Neural cell (in vitro differentiated cells): ENCODE measurements at regions not wholly inside any gene's neighbourhood (a gene's known extent, or its start where the extent isn't known, plus 50 kb on each side); places are given as distances from the start of the nearest gene placed in this dataset.

Experiments used
- H2AFZ ChIP-seq: fragments of 200-600, 300-800 bp; sonication (generic), shearing (Covaris generic); 2 replicates; pipeline ENCODE4 v1.6.0; 2014; ENCODE audit warnings: low read depth, mild to moderate bottlenecking, antibody characterized with exemption, low read length, moderate library complexity
- H3F3A ChIP-seq: fragments of 200-600 bp; shearing (Covaris generic); 2 replicates; pipeline ENCODE4 v1.6.1; 2016; ENCODE audit warnings: mild to moderate bottlenecking, moderate library complexity, mixed read lengths, antibody characterized with exemption, low read length; ENCODE audit not compliant: insufficient read depth, poor library complexity, severe bottlenecking
- H3K27ac ChIP-seq: fragments of 200-600, 300-800 bp; sonication (generic), shearing (Covaris generic); 2 replicates; pipeline ENCODE4 v1.5.1; 2014; ENCODE audit warnings: mild to moderate bottlenecking, low read length, moderate library complexity
- H3K27me3 ChIP-seq: fragments of 300-800, 200-600 bp; sonication (generic), shearing (Covaris generic); 2 replicates; pipeline ENCODE4 v1.6.0; 2014; ENCODE audit warnings: mild to moderate bottlenecking, low read depth, low read length, moderate library complexity; ENCODE audit not compliant: insufficient read depth
- H3K36me3 ChIP-seq: fragments of 300-800, 200-600 bp; sonication (generic), shearing (Covaris generic); 2 replicates; pipeline ENCODE4 v1.5.1; 2014; ENCODE audit warnings: mild to moderate bottlenecking, antibody characterized with exemption, low read length, moderate library complexity; ENCODE audit not compliant: insufficient read depth
- H3K4me2 ChIP-seq: fragments of 300-800, 200-600 bp; sonication (generic), shearing (Covaris generic); 2 replicates; pipeline ENCODE4 v1.6.0; 2014; ENCODE audit warnings: mild to moderate bottlenecking, low read length
- H3K4me3 ChIP-seq: fragments of 300-800, 200-600 bp; sonication (generic), shearing (Covaris generic); 2 replicates; pipeline ENCODE4 v1.5.1; 2014; ENCODE audit warnings: mild to moderate bottlenecking, low read length, moderate library complexity
- H3K79me2 ChIP-seq: fragments of 200-600 bp; shearing (Covaris generic); replicated peaks from 2 replicates; pipeline ENCODE4 v1.6.0; 2014; ENCODE audit warnings: mild to moderate bottlenecking, low read length, moderate library complexity; ENCODE audit not compliant: insufficient read depth
- H3K9ac ChIP-seq: fragments of 300-800, 200-600 bp; sonication (generic), shearing (Covaris generic); 2 replicates; pipeline ENCODE4 v1.6.1; 2016; ENCODE audit warnings: mild to moderate bottlenecking, low read length, mixed read lengths
- H3K9me2 ChIP-seq: fragments of 200-600 bp; shearing (Covaris generic); 2 replicates; pipeline ENCODE4 v1.6.1; 2016; ENCODE audit warnings: mild to moderate bottlenecking, low read length, mixed read lengths; ENCODE audit not compliant: insufficient read depth
- H3K9me3 ChIP-seq: fragments of 200-600, 300-800 bp; sonication (generic), shearing (Covaris generic); 2 replicates; pipeline ENCODE4 v1.6.1; 2016; ENCODE audit warnings: mild to moderate bottlenecking, mixed run types, low read length, moderate library complexity, mixed read lengths
- H4K20me1 ChIP-seq: fragments of 200-600 bp; shearing (Covaris generic); 2 replicates; pipeline ENCODE4 v1.6.1; 2016; ENCODE audit warnings: mild to moderate bottlenecking, mixed run types; ENCODE audit not compliant: insufficient read depth
- EP300 ChIP-seq: fragments of 450-650 bp; conservative IDR thresholded peaks from 2 replicates; pipeline ENCODE4 v1.6.1; 2014; ENCODE audit warnings: antibody characterized with exemption, mild to moderate bottlenecking, moderate library complexity; ENCODE audit not compliant: poor library complexity, severe bottlenecking
- EZH2 ChIP-seq: fragments of 200-600, 300-800 bp; shearing (Covaris generic), sonication (generic); IDR thresholded peaks from 2 replicates; pipeline ENCODE4 v1.6.1; 2014; ENCODE audit warnings: antibody characterized with exemption, low read length, borderline replicate concordance, mild to moderate bottlenecking; ENCODE audit not compliant: insufficient read depth, poor library complexity, severe bottlenecking
- MXI1 ChIP-seq: fragments of 450-650 bp; conservative IDR thresholded peaks from 2 replicates; pipeline ENCODE4 v1.6.1; 2014; ENCODE audit warnings: antibody characterized with exemption, mild to moderate bottlenecking; ENCODE audit not compliant: poor library complexity, severe bottlenecking
- POLR2AphosphoS5 ChIP-seq: IDR thresholded peaks from 2 replicates; pipeline ENCODE4 v1.6.1; 2012
- RAD21 ChIP-seq: fragments of 450-650 bp; conservative IDR thresholded peaks from 2 replicates; pipeline ENCODE4 v1.6.1; 2014; ENCODE audit warnings: antibody characterized with exemption, mild to moderate bottlenecking, moderate library complexity
- REST ChIP-seq: IDR thresholded peaks from 2 replicates; pipeline ENCODE4 v1.6.1; 2012; ENCODE audit warnings: borderline replicate concordance
- SMC3 ChIP-seq: fragments of 450-650 bp; conservative IDR thresholded peaks from 2 replicates; pipeline ENCODE4 v1.6.1; 2014; ENCODE audit warnings: antibody characterized with exemption, mild to moderate bottlenecking, moderate library complexity; ENCODE audit not compliant: poor library complexity
- TAF1 ChIP-seq: IDR thresholded peaks from 2 replicates; pipeline ENCODE4 v1.6.1; 2012; ENCODE audit warnings: low read depth
- TF ChIP-seq, protein P1 (sequence below): fragments of 450-650 bp; IDR thresholded peaks from 2 replicates; pipeline ENCODE4 v1.5.1; 2014; ENCODE audit warnings: antibody characterized with exemption, mild to moderate bottlenecking, moderate library complexity; ENCODE audit not compliant: poor library complexity, severe bottlenecking

- H3K4me2 ChIP-seq = no peak overlapping the region
- TF ChIP-seq REST (no peak), TAF1 (no peak), POLR2AphosphoS5 (no peak), MXI1 (no peak), SMC3 (no peak), RAD21 (no peak), EP300 (no peak), EZH2 (no peak)
- TF ChIP-seq, protein P1, sequence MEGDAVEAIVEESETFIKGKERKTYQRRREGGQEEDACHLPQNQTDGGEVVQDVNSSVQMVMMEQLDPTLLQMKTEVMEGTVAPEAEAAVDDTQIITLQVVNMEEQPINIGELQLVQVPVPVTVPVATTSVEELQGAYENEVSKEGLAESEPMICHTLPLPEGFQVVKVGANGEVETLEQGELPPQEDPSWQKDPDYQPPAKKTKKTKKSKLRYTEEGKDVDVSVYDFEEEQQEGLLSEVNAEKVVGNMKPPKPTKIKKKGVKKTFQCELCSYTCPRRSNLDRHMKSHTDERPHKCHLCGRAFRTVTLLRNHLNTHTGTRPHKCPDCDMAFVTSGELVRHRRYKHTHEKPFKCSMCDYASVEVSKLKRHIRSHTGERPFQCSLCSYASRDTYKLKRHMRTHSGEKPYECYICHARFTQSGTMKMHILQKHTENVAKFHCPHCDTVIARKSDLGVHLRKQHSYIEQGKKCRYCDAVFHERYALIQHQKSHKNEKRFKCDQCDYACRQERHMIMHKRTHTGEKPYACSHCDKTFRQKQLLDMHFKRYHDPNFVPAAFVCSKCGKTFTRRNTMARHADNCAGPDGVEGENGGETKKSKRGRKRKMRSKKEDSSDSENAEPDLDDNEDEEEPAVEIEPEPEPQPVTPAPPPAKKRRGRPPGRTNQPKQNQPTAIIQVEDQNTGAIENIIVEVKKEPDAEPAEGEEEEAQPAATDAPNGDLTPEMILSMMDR = no peak
- H3K9me2 ChIP-seq = no peaks in the 10 kb centered on the region
- H3K36me3 ChIP-seq = no peaks in the 10 kb centered on the region
- H3K27ac ChIP-seq = no peak overlapping the region
- H2AFZ ChIP-seq = no peak overlapping the region
- H3K27me3 ChIP-seq = no peaks in the 10 kb centered on the region
- H3K79me2 ChIP-seq = no peaks in the 10 kb centered on the region
- no peaks in the 10 kb centered on the region for H4K20me1 ChIP-seq
- H3K9me3 ChIP-seq = no peaks in the 10 kb centered on the region
- H3K4me3 ChIP-seq = no peak overlapping the region
- H3K9ac ChIP-seq = no peak overlapping the region
- no peaks in the 10 kb centered on the region for H3F3A ChIP-seq
Measured at GRCh38 chr1:194786027-194786426, 1599.6 kb upstream of the B3GALT2 start.

- Histone ChIP-seq H3K36me3 (no peaks in the 10 kb centered on the region), H3K9me3 (no peaks in the 10 kb centered on the region), H3K4me2 (no peak overlapping the region), H3K9ac (no peak overlapping the region), H3K4me3 (no peak overlapping the region), H3K79me2 (no peaks in the 10 kb centered on the region), H2AFZ (no peak overlapping the region), H4K20me1 (no peaks in the 10 kb centered on the region), H3K27me3 (no peaks in the 10 kb centered on the region), H3K9me2 (no peaks in the 10 kb centered on the region), H3K27ac (no peak overlapping the region), H3F3A (no peaks in the 10 kb centered on the region)
- TF ChIP-seq REST = no peak
- TF ChIP-seq, protein P1 = no peak
- TF ChIP-seq MXI1 = no peak
- TF ChIP-seq EZH2 = no peak
- TF ChIP-seq RAD21 = no peak
- no peak for TF ChIP-seq EP300
- no peak for TF ChIP-seq POLR2AphosphoS5
Measured at GRCh38 chr1:194776657-194777056, 1590.2 kb upstream of the B3GALT2 start.
